ENCODE measurements at regions not wholly inside any gene's neighbourhood (a gene's known extent, or its start where the extent isn't known, plus 50 kb on each side); places are given as distances from the start of the nearest gene placed in this dataset.

- no peaks in the 10 kb centered on the region for H3K4me1 ChIP-seq
- no peaks in the 10 kb centered on the region for H3K27me3 ChIP-seq (ENCODE audit: control insufficient read depth, insufficient read depth, low read length)
- no peaks in the 10 kb centered on the region for H3K36me3 ChIP-seq (ENCODE audit: control insufficient read depth, insufficient read depth, low read length)
- no peak overlapping the region for H3K9ac ChIP-seq
- H3K4me2 ChIP-seq (ENCODE audit: low read length) = no peak overlapping the region
- no peaks in the 10 kb centered on the region for H3K79me2 ChIP-seq
- TF ChIP-seq CTCF (IDR thresholded peaks at IDR 0.05) = no peak
- no peak overlapping the region for H3K27ac ChIP-seq
- no peak overlapping the region for H2AFZ ChIP-seq
- H3K4me3 ChIP-seq (ENCODE audit: low read depth, low read length) = no peak overlapping the region
- H3K9me3 ChIP-seq (ENCODE audit: control insufficient read depth, low read length) = no peaks in the 10 kb centered on the region
These were observed 331.3 kb downstream of the KLF5 start for GRCh38 chr13:73390100-73390499.

- TF ChIP-seq CTCF (IDR thresholded peaks at IDR 0.05) = no peak
- Histone ChIP-seq H3K9me3 (ENCODE audit: control insufficient read depth, low read length) (no peaks in the 10 kb centered on the region), H3K27ac (no peak overlapping the region), H3K9ac (no peak overlapping the region), H3K79me2 (no peaks in the 10 kb centered on the region), H3K4me3 (ENCODE audit: low read depth, low read length) (no peak overlapping the region), H3K4me2 (ENCODE audit: low read length) (no peak overlapping the region), H3K4me1 (no peaks in the 10 kb centered on the region), H3K27me3 (ENCODE audit: control insufficient read depth, insufficient read depth, low read length) (no peaks in the 10 kb centered on the region), H3K36me3 (ENCODE audit: control insufficient read depth, insufficient read depth, low read length) (no peaks in the 10 kb centered on the region), H2AFZ (no peak overlapping the region)
These were observed 329.8 kb downstream of the KLF5 start for GRCh38 chr13:73388586-73388985.

- no peak overlapping the region for H2AFZ ChIP-seq
- TF ChIP-seq CTCF (IDR thresholded peaks at IDR 0.05) = no peak
- H3K27me3 ChIP-seq (ENCODE audit: control insufficient read depth, insufficient read depth, low read length) = no peaks in the 10 kb centered on the region
- H3K36me3 ChIP-seq (ENCODE audit: control insufficient read depth, insufficient read depth, low read length) = no peaks in the 10 kb centered on the region
- H3K4me2 ChIP-seq (ENCODE audit: low read length) = no peak overlapping the region
- H3K4me3 ChIP-seq (ENCODE audit: low read depth, low read length) = no peak overlapping the region
- no peak overlapping the region for H3K27ac ChIP-seq
- no peaks in the 10 kb centered on the region for H3K79me2 ChIP-seq
- no peaks in the 10 kb centered on the region for H3K4me1 ChIP-seq
- no peaks in the 10 kb centered on the region for H3K9me3 ChIP-seq (ENCODE audit: control insufficient read depth, low read length)
- H3K9ac ChIP-seq = no peak overlapping the region
These were observed 328.5 kb downstream of the KLF5 start for GRCh38 chr13:73387318-73387717.

GRCh38 chr13:73385848-73386247 lies 327.0 kb downstream of the KLF5 start:
- H3K9ac ChIP-seq = no peak overlapping the region
- H2AFZ ChIP-seq = no peak overlapping the region
- no peak overlapping the region for H3K4me2 ChIP-seq (ENCODE audit: low read length)
- no peak overlapping the region for H3K27ac ChIP-seq
- TF ChIP-seq CTCF (IDR thresholded peaks at IDR 0.05) = no peak
- H3K27me3 ChIP-seq (ENCODE audit: control insufficient read depth, insufficient read depth, low read length) = no peaks in the 10 kb centered on the region
- H3K79me2 ChIP-seq = no peaks in the 10 kb centered on the region
- no peak overlapping the region for H3K4me3 ChIP-seq (ENCODE audit: low read depth, low read length)
- H3K9me3 ChIP-seq (ENCODE audit: control insufficient read depth, low read length) = no peaks in the 10 kb centered on the region
- no peaks in the 10 kb centered on the region for H3K36me3 ChIP-seq (ENCODE audit: control insufficient read depth, insufficient read depth, low read length)
- no peaks in the 10 kb centered on the region for H3K4me1 ChIP-seq
